ENCODE measurements at regions not wholly inside any gene's neighbourhood (a gene's known extent, or its start where the extent isn't known, plus 50 kb on each side); places are given as distances from the start of the nearest gene placed in this dataset.

DNA sequence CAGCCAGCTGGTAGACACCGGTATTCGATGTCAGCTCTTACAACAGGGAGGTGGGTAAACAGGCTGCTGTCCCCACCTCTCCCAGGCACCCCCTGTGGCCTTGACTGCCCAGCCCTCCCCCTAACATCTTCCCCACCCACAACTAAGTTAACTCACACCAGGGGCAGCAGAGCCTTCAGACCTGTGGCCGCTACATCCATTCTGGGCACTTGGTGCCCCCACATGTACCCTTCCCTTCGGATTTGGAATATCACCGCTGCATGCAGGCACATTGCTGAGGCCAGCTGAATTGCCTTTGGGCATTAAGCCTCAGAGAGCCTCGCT is 130.3 kb downstream of the MYCN start:
- TF ChIP-seq ZFP3 (CRISPR knock-in tag; IDR thresholded peaks at IDR 0.05) = no peak
- TF ChIP-seq, protein P1, sequence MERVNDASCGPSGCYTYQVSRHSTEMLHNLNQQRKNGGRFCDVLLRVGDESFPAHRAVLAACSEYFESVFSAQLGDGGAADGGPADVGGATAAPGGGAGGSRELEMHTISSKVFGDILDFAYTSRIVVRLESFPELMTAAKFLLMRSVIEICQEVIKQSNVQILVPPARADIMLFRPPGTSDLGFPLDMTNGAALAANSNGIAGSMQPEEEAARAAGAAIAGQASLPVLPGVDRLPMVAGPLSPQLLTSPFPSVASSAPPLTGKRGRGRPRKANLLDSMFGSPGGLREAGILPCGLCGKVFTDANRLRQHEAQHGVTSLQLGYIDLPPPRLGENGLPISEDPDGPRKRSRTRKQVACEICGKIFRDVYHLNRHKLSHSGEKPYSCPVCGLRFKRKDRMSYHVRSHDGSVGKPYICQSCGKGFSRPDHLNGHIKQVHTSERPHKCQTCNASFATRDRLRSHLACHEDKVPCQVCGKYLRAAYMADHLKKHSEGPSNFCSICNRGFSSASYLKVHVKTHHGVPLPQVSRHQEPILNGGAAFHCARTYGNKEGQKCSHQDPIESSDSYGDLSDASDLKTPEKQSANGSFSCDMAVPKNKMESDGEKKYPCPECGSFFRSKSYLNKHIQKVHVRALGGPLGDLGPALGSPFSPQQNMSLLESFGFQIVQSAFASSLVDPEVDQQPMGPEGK (CRISPR knock-in tag; IDR thresholded peaks at IDR 0.05; ENCODE audit: borderline replicate concordance) = no peak
- no peak for TF ChIP-seq RARB (CRISPR knock-in tag; IDR thresholded peaks at IDR 0.05)
- TF ChIP-seq, protein P2, sequence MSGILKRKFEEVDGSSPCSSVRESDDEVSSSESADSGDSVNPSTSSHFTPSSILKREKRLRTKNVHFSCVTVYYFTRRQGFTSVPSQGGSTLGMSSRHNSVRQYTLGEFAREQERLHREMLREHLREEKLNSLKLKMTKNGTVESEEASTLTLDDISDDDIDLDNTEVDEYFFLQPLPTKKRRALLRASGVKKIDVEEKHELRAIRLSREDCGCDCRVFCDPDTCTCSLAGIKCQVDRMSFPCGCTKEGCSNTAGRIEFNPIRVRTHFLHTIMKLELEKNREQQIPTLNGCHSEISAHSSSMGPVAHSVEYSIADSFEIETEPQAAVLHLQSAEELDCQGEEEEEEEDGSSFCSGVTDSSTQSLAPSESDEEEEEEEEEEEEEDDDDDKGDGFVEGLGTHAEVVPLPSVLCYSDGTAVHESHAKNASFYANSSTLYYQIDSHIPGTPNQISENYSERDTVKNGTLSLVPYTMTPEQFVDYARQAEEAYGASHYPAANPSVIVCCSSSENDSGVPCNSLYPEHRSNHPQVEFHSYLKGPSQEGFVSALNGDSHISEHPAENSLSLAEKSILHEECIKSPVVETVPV (CRISPR knock-in tag; IDR thresholded peaks at IDR 0.05) = no peak
- no peak for TF ChIP-seq TOX (CRISPR knock-in tag; IDR thresholded peaks at IDR 0.05; ENCODE audit: borderline replicate concordance)
- no peak for TF ChIP-seq ISL1 (CRISPR knock-in tag; IDR thresholded peaks at IDR 0.05)
- no peak for TF ChIP-seq ZNF8 (CRISPR knock-in tag; IDR thresholded peaks at IDR 0.05)
- no peak for TF ChIP-seq CSDC2 (CRISPR knock-in tag; IDR thresholded peaks at IDR 0.05)
